Stimulated activated memory B cell treated with anti-CD40 and anti-IgM and Interleukin-4, amounts not matched to agents 10 μg/mL and 1 μg/mL and 100 μg/mL, for 72 hours (primary cell): ENCODE measurements at regions not wholly inside any gene's neighbourhood (a gene's known extent, or its start where the extent isn't known, plus 50 kb on each side); places are given as distances from the start of the nearest gene placed in this dataset.
"Not testable (repeated sequence)": the region's sequence is repeated elsewhere in the genome, so short reads cannot be mapped to it uniquely, and the experiment has no call there.

Experiments used
- ATAC-seq: fragments of 150-1000 bp; cut with Tn5 transposase; 2 replicates; pipeline ENCODE4 v1.10.0; 2021
- H3K27ac Mint-ChIP-seq: one replicate; pipeline ENCODE4 v1.8.0; 2022; ENCODE audit warnings: mild to moderate bottlenecking, mixed read lengths
- H3K27me3 Mint-ChIP-seq: one replicate; pipeline ENCODE4 v1.8.0; 2022; ENCODE audit warnings: mixed read lengths
- H3K36me3 Mint-ChIP-seq: one replicate; pipeline ENCODE4 v1.8.0; 2022; ENCODE audit warnings: mixed read lengths
- H3K4me1 Mint-ChIP-seq: one replicate; pipeline ENCODE4 v1.8.0; 2022; ENCODE audit warnings: mixed read lengths
- H3K4me3 Mint-ChIP-seq: one replicate; pipeline ENCODE4 v1.8.0; 2022; ENCODE audit warnings: mild to moderate bottlenecking, moderate library complexity, mixed read lengths
- H3K9me3 Mint-ChIP-seq: one replicate; pipeline ENCODE4 v1.8.0; 2022; ENCODE audit warnings: mixed read lengths

GRCh38 chr20:56911946-56912345 lies 282.8 kb downstream of the TFAP2C start:
- H3K27me3 Mint-ChIP-seq = peaks cover 13% of the 10 kb centered on the region
- H3K36me3 Mint-ChIP-seq = no peaks in the 10 kb centered on the region
- H3K27ac Mint-ChIP-seq = no peak overlapping the region

GRCh38 chr20:56914532-56914931 lies 285.4 kb downstream of the TFAP2C start:
- Mint-ChIP-seq H3K36me3 (no peaks in the 10 kb centered on the region), H3K27ac (no peak overlapping the region), H3K27me3 (peaks cover 21% of the 10 kb centered on the region), H3K4me1 (no peaks in the 10 kb centered on the region), H3K4me3 (no peak overlapping the region), H3K9me3 (peaks cover 5% of the 10 kb centered on the region)
- no peak for ATAC-seq

More at GRCh38 chr20:56911946-56912345, 282.8 kb downstream of the TFAP2C start:
- Mint-ChIP-seq H3K4me1 (no peaks in the 10 kb centered on the region), H3K4me3 (no peak overlapping the region), H3K9me3 (peaks cover 5% of the 10 kb centered on the region)
- ATAC-seq = no peak

- Mint-ChIP-seq H3K27ac (no peak overlapping the region), H3K36me3 (no peaks in the 10 kb centered on the region), H3K27me3 (peaks cover 25% of the 10 kb centered on the region), H3K4me3 (no peak overlapping the region), H3K9me3 (peaks cover 5% of the 10 kb centered on the region), H3K4me1 (no peaks in the 10 kb centered on the region)
- no peak for ATAC-seq
Observed at GRCh38 chr20:56916345-56916622, 287.2 kb downstream of the TFAP2C start.

- H3K4me3 Mint-ChIP-seq, ATAC-seq, H3K4me1 Mint-ChIP-seq, H3K27ac Mint-ChIP-seq, H3K9me3 Mint-ChIP-seq, H3K36me3 Mint-ChIP-seq: not testable (repeated sequence)
- peaks cover 37% of the 10 kb centered on the region for H3K27me3 Mint-ChIP-seq
Observed at GRCh38 chr20:56920041-56920440, 290.9 kb downstream of the TFAP2C start.

GRCh38 chr20:56922497-56922896 lies 293.4 kb downstream of the TFAP2C start:
- no peaks in the 10 kb centered on the region for H3K9me3 Mint-ChIP-seq
- peaks cover 56% of the 10 kb centered on the region for H3K27me3 Mint-ChIP-seq
- H3K4me3 Mint-ChIP-seq = no peak overlapping the region
- no peaks in the 10 kb centered on the region for H3K36me3 Mint-ChIP-seq
- no peak for ATAC-seq
- no peak overlapping the region for H3K27ac Mint-ChIP-seq
- no peaks in the 10 kb centered on the region for H3K4me1 Mint-ChIP-seq

- Mint-ChIP-seq H3K27ac (no peak overlapping the region), H3K9me3 (no peaks in the 10 kb centered on the region), H3K27me3 (peaks cover 69% of the 10 kb centered on the region), H3K36me3 (no peaks in the 10 kb centered on the region), H3K4me3 (no peak overlapping the region), H3K4me1 (no peaks in the 10 kb centered on the region)
- ATAC-seq = no peak
Observed at GRCh38 chr20:56924292-56925081, 295.4 kb downstream of the TFAP2C start.

GRCh38 chr20:56925082-56925830 lies 296.1 kb downstream of the TFAP2C start:
- H3K27me3 Mint-ChIP-seq = peaks cover 77% of the 10 kb centered on the region
- H3K27ac Mint-ChIP-seq = no peak overlapping the region
- ATAC-seq = no peak
- H3K9me3 Mint-ChIP-seq = peaks cover 2% of the 10 kb centered on the region
- H3K4me1 Mint-ChIP-seq = no peaks in the 10 kb centered on the region
- H3K4me3 Mint-ChIP-seq = no peak overlapping the region
- no peaks in the 10 kb centered on the region for H3K36me3 Mint-ChIP-seq

- no peaks in the 10 kb centered on the region for H3K36me3 Mint-ChIP-seq
- no peak for ATAC-seq
- H3K27ac Mint-ChIP-seq = no peak overlapping the region
- peaks cover 2% of the 10 kb centered on the region for H3K9me3 Mint-ChIP-seq
- no peaks in the 10 kb centered on the region for H3K4me1 Mint-ChIP-seq
- H3K4me3 Mint-ChIP-seq = no peak overlapping the region
- H3K27me3 Mint-ChIP-seq = peaks cover 82% of the 10 kb centered on the region
Observed at GRCh38 chr20:56925831-56926170, 296.7 kb downstream of the TFAP2C start.

GRCh38 chr20:56926501-56926900 lies 297.4 kb downstream of the TFAP2C start:
- no peak overlapping the region for H3K4me3 Mint-ChIP-seq

GRCh38 chr20:56927127-56927526 lies 298.0 kb downstream of the TFAP2C start:
- no peak overlapping the region for H3K4me3 Mint-ChIP-seq
- H3K9me3 Mint-ChIP-seq = peaks cover 2% of the 10 kb centered on the region
- H3K36me3 Mint-ChIP-seq = no peaks in the 10 kb centered on the region
- no peak overlapping the region for H3K27ac Mint-ChIP-seq
- no peaks in the 10 kb centered on the region for H3K4me1 Mint-ChIP-seq
- peaks cover 72% of the 10 kb centered on the region for H3K27me3 Mint-ChIP-seq
- ATAC-seq = no peak

More at GRCh38 chr20:56926501-56926900, 297.4 kb downstream of the TFAP2C start:
- no peak for ATAC-seq
- no peak overlapping the region for H3K27ac Mint-ChIP-seq
- no peaks in the 10 kb centered on the region for H3K36me3 Mint-ChIP-seq
- H3K4me1 Mint-ChIP-seq = no peaks in the 10 kb centered on the region
- H3K9me3 Mint-ChIP-seq = peaks cover 2% of the 10 kb centered on the region
- H3K27me3 Mint-ChIP-seq = peaks cover 78% of the 10 kb centered on the region

GRCh38 chr20:56928007-56928406 lies 298.9 kb downstream of the TFAP2C start:
- H3K36me3 Mint-ChIP-seq = no peaks in the 10 kb centered on the region
- H3K9me3 Mint-ChIP-seq = peaks cover 2% of the 10 kb centered on the region
- H3K4me1 Mint-ChIP-seq = no peaks in the 10 kb centered on the region
- H3K27me3 Mint-ChIP-seq = peaks cover 63% of the 10 kb centered on the region
- H3K4me3 Mint-ChIP-seq = no peak overlapping the region
- no peak for ATAC-seq
- no peak overlapping the region for H3K27ac Mint-ChIP-seq

- Mint-ChIP-seq H3K36me3 (no peaks in the 10 kb centered on the region), H3K9me3 (peaks cover 2% of the 10 kb centered on the region), H3K4me1 (no peaks in the 10 kb centered on the region), H3K27me3 (peaks cover 60% of the 10 kb centered on the region), H3K27ac (no peak overlapping the region), H3K4me3 (no peak overlapping the region)
- ATAC-seq = no peak
Observed at GRCh38 chr20:56929606-56930005, 300.5 kb downstream of the TFAP2C start.

- Mint-ChIP-seq H3K27me3 (peaks cover 48% of the 10 kb centered on the region), H3K27ac (no peak overlapping the region), H3K4me3 (no peak overlapping the region), H3K9me3 (peaks cover 2% of the 10 kb centered on the region), H3K36me3 (no peaks in the 10 kb centered on the region), H3K4me1 (no peaks in the 10 kb centered on the region)
- no peak for ATAC-seq
Observed at GRCh38 chr20:56930876-56931275, 301.8 kb downstream of the TFAP2C start.

GRCh38 chr20:56932575-56933330 lies 303.6 kb downstream of the TFAP2C start:
- Mint-ChIP-seq H3K27me3 (peaks cover 29% of the 10 kb centered on the region), H3K4me1 (no peaks in the 10 kb centered on the region), H3K4me3 (no peak overlapping the region), H3K9me3 (peaks cover 2% of the 10 kb centered on the region), H3K36me3 (no peaks in the 10 kb centered on the region), H3K27ac (no peak overlapping the region)
- ATAC-seq = no peak

- Mint-ChIP-seq H3K27me3 (peaks cover 26% of the 10 kb centered on the region), H3K4me1 (no peaks in the 10 kb centered on the region), H3K36me3 (no peaks in the 10 kb centered on the region), H3K27ac (no peak overlapping the region), H3K9me3 (peaks cover 2% of the 10 kb centered on the region), H3K4me3 (no peak overlapping the region)
- ATAC-seq = no peak
Observed at GRCh38 chr20:56933331-56933698, 304.2 kb downstream of the TFAP2C start.
